Effector memory CD4-positive, alpha-beta T cell (primary cell): ENCODE measurements at regions not wholly inside any gene's neighbourhood (a gene's known extent, or its start where the extent isn't known, plus 50 kb on each side); places are given as distances from the start of the nearest gene placed in this dataset.

ENCODE experiments used
- DNase-seq, 3 donors: peaks; one replicate each; pipeline ENCODE4 v3.0.0-alpha.2; 2020
- H3K27ac ChIP-seq: 2 replicates; pipeline ENCODE4 v1.7.0; 2013; ENCODE audit warnings: mild to moderate bottlenecking, low read length, moderate library complexity; ENCODE audit not compliant: insufficient read depth, poor library complexity, severe bottlenecking
- H3K27me3 ChIP-seq: replicated peaks from 2 replicates; pipeline ENCODE4 v1.7.0; 2013; ENCODE audit warnings: mild to moderate bottlenecking, low read length; ENCODE audit not compliant: insufficient read depth, control insufficient read depth, poor library complexity, severe bottlenecking
- H3K36me3 ChIP-seq: 2 replicates; pipeline ENCODE4 v1.7.0; 2013; ENCODE audit warnings: mild to moderate bottlenecking, low read length, moderate library complexity; ENCODE audit not compliant: control insufficient read depth, insufficient read depth
- H3K4me1 ChIP-seq: 2 replicates; pipeline ENCODE4 v1.7.0; 2013; ENCODE audit warnings: low read length, mild to moderate bottlenecking; ENCODE audit not compliant: control insufficient read depth, insufficient read depth, poor library complexity, severe bottlenecking
- H3K4me3 ChIP-seq: 2 replicates; pipeline ENCODE4 v1.7.0; 2013; ENCODE audit warnings: low read length, low read depth, mild to moderate bottlenecking; ENCODE audit not compliant: insufficient read depth, poor library complexity, severe bottlenecking
- H3K9me3 ChIP-seq: 2 replicates; pipeline ENCODE4 v1.7.0; 2013; ENCODE audit warnings: mild to moderate bottlenecking, low read length, moderate library complexity; ENCODE audit not compliant: control insufficient read depth

DNA sequence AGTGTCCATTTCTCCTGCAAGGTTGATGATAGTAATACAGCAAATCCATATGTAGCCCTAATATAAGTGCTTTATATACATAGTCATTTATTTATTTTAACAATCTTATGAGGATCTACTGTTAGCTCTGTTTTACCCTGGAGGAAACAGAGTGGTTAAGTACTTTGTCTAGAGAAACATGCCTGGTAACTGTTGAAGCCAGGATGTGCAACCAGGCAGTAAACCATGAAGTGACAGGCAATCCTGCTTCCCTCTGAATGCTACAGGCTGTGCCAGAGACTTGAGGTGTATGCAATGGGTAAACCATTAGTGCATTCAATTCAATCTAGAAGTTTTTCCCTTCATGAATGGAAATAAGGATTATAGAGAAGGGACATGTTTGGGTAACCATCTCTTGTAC, 911.0 kb downstream of the PCDH17 start:
- Histone ChIP-seq H3K36me3 (no peaks in the 10 kb centered on the region), H3K4me1 (no peaks in the 10 kb centered on the region), H3K27ac (no peak overlapping the region), H3K4me3 (no peak overlapping the region), H3K27me3 (no peaks in the 10 kb centered on the region), H3K9me3 (no peaks in the 10 kb centered on the region)
- DNase-seq = no peak

DNA sequence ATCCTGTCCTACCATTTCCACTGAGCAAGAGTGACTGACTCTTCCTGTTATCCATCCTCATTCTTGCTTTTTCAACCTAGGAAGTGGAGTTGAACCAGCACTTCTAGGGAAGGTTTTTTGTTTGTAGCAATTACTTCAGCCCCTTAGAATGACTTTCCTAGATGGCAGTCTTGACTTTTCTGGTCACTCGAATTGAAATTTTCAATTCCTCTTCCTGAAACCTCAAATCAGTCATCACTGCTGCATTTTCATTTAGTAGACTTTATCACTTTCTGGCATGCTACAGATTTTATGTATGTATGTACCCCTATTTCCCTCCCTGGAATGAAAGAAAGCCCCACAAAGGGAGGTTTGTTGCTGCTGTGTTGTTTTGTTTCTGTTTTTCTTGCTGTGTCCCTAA, 915.9 kb downstream of the PCDH17 start:
- H3K9me3 ChIP-seq = no peaks in the 10 kb centered on the region
- no peak overlapping the region for H3K4me3 ChIP-seq
- no peak for DNase-seq
- no peaks in the 10 kb centered on the region for H3K4me1 ChIP-seq
- no peak overlapping the region for H3K27ac ChIP-seq
- no peaks in the 10 kb centered on the region for H3K27me3 ChIP-seq
- no peaks in the 10 kb centered on the region for H3K36me3 ChIP-seq

DNA sequence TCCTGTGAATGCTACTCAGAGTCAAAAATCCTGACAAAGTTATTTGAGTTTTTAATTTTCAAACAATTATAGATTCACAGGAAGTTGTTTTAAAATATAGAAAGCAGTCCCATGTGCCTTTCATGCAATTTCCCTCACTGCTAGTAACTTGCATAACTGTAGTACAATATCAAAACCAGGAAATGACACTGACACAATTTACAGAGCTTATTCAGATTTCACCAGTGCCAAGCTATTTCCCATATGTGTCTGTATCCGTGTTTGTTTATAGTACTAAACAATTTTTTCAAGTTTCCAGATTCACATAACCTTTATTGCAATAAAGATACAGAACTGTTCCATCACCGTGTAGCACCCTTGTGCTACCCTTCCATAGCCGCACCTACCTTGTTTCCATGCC, 934.6 kb downstream of the PCDH17 start:
- no peak overlapping the region for H3K4me3 ChIP-seq
- no peaks in the 10 kb centered on the region for H3K27me3 ChIP-seq
- H3K4me1 ChIP-seq = no peaks in the 10 kb centered on the region
- H3K9me3 ChIP-seq = no peaks in the 10 kb centered on the region
- no peak overlapping the region for H3K27ac ChIP-seq
- no peak for DNase-seq
- H3K36me3 ChIP-seq = no peaks in the 10 kb centered on the region

DNA sequence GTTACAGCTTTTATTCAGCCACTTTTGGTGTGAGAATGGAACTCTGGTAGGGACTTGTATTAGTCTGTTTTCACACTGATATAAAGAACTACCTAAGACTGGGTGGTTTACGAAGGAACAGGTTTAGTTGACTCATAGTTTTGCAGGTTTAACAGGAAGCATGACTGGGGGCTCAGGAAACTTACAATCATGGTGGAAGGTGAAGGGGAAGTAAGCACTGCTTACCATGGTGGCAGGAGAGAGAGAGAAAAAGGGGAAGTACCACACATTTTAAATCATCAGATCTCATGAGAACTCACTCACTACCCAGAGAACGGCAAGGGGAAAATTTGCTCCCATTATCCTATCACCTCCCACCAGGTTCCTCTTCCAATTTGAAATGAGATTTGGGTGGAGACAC, 942.2 kb downstream of the PCDH17 start:
- H3K27ac ChIP-seq = no peak overlapping the region
- no peaks in the 10 kb centered on the region for H3K9me3 ChIP-seq
- no peaks in the 10 kb centered on the region for H3K36me3 ChIP-seq
- no peak for DNase-seq
- no peaks in the 10 kb centered on the region for H3K4me1 ChIP-seq
- H3K4me3 ChIP-seq = no peak overlapping the region
- H3K27me3 ChIP-seq = no peaks in the 10 kb centered on the region

DNA sequence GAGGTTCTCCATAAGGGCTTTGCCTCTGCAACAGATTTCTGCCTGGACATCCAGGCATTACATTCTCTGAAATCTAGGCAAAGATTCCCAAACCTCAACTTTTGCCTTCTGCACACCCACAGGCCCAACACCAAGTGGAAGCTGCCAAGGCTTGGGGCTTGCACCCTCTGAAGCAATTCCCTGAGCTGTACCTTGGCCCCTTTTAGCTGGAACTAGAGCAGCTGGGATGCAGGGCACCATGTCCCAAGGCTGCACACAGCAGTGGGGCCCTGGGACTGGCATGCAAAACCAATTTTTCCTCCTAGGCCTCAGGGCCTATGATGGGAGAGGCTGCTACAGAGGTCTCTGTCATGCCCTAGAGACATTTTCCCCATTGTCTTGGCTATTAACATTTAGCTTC, 943.2 kb downstream of the PCDH17 start:
- no peak for DNase-seq
- H3K27me3 ChIP-seq = no peaks in the 10 kb centered on the region
- H3K4me3 ChIP-seq = no peak overlapping the region
- no peak overlapping the region for H3K27ac ChIP-seq
- H3K4me1 ChIP-seq = no peaks in the 10 kb centered on the region
- no peaks in the 10 kb centered on the region for H3K36me3 ChIP-seq
- H3K9me3 ChIP-seq = no peaks in the 10 kb centered on the region

DNA sequence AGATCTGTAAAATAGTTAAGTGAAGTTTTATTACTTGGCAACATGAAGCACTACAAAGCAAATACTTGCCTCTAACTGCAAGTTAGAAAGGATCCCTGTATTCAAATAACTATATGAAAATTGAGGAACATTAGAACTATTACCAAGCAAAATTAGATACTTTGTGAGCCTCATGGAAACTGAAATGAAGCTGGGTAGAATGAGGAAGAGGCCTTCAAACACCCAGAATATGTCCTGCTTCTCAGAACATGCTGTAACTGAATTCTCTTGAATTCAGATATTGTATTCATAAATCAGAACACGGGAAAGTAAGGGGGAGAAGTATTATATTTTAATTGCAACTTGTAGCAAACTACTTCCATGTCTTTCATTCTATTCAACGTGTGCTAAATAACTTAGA, 947.9 kb downstream of the PCDH17 start:
- no peak overlapping the region for H3K4me3 ChIP-seq
- no peak overlapping the region for H3K27ac ChIP-seq
- no peaks in the 10 kb centered on the region for H3K4me1 ChIP-seq
- no peaks in the 10 kb centered on the region for H3K36me3 ChIP-seq
- no peaks in the 10 kb centered on the region for H3K27me3 ChIP-seq
- H3K9me3 ChIP-seq = no peaks in the 10 kb centered on the region
- DNase-seq = no peak

DNA sequence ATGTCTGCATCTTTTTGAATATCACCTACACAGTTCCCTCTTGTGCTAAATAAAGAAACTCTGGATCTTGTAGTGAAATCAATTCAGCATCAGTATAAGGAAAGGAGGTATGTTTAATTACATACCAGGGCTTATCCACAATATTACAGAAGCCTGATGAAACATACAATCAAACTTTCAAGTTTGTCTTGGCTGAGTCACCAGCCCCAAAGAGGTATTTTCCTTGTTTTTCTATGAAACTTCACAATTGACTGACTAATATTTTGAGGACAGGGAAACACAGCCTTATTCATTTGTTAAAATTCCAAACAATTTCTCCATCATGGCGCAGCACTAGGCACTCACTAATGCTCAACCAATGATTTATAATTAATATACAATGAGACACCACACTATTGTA, 952.4 kb downstream of the PCDH17 start:
- no peaks in the 10 kb centered on the region for H3K4me1 ChIP-seq
- DNase-seq = no peak
- H3K36me3 ChIP-seq = no peaks in the 10 kb centered on the region
- H3K9me3 ChIP-seq = no peaks in the 10 kb centered on the region
- H3K4me3 ChIP-seq = no peak overlapping the region
- H3K27me3 ChIP-seq = no peaks in the 10 kb centered on the region
- H3K27ac ChIP-seq = no peak overlapping the region

DNA sequence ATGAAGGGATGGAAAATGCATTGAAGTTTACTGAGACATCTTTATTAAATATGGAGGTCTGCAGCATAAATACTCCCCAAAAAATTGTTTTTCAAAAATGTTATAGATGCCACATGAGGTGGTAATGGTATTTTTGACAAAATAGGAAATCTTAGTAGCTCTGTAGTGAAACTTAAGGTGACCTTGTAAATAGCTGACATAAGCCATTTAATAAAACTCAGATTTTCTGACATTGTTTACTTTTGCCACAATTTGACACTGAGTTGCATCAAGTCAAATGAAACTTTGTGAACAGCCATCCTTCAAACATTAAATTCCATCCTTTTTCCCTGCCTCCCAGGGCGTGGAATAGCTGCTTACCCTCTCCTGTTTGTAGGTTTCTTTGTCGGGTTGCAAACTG, 953.1 kb downstream of the PCDH17 start:
- no peak overlapping the region for H3K4me3 ChIP-seq
- H3K27ac ChIP-seq = no peak overlapping the region
- H3K9me3 ChIP-seq = no peaks in the 10 kb centered on the region
- H3K4me1 ChIP-seq = no peaks in the 10 kb centered on the region
- H3K36me3 ChIP-seq = no peaks in the 10 kb centered on the region
- no peak for DNase-seq
- no peaks in the 10 kb centered on the region for H3K27me3 ChIP-seq

DNA sequence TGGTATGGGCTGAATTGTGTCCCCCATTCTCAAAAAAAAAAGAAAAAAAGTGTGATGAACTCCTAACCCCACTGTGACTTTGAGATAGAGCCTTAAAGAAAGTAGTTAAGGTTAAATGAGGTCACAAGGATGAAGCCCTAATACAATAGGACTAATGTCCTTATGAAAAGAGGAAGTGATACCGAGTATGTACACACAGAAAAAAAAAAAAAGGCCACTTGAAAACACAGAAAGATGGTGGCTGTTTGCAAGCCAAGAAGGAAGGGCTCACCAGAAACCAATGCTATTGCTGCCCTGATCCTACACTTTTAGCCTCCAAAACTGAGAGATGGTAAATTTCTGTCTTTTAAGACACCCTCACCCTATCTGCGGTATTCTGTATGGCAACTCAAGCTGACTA, 955.6 kb downstream of the PCDH17 start:
- Histone ChIP-seq H3K4me3 (no peak overlapping the region), H3K27me3 (no peaks in the 10 kb centered on the region), H3K9me3 (no peaks in the 10 kb centered on the region), H3K4me1 (no peaks in the 10 kb centered on the region), H3K27ac (no peak overlapping the region), H3K36me3 (no peaks in the 10 kb centered on the region)
- no peak for DNase-seq

DNA sequence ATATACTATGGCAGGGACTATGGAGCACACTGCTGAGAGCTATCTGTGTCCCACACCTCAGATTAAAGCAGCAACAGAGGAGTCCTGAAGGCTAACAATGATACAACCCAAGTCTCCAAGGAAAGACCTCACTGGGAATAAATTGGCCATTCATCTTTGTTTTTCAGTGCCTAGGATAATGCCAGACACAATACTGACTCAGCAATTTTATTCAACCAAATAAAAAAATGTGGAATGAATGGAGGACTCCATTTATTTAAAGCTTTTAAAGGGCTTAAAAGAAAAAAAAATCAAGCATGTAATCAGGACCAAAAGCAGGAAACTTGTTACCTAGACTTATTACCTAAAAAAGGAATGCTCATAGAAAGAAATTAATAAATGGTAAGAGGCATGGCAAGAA, 960.5 kb downstream of the PCDH17 start:
- Histone ChIP-seq H3K4me3 (no peak overlapping the region), H3K4me1 (no peaks in the 10 kb centered on the region), H3K9me3 (no peaks in the 10 kb centered on the region), H3K27ac (no peak overlapping the region), H3K27me3 (no peaks in the 10 kb centered on the region), H3K36me3 (no peaks in the 10 kb centered on the region)
- DNase-seq = no peak

DNA sequence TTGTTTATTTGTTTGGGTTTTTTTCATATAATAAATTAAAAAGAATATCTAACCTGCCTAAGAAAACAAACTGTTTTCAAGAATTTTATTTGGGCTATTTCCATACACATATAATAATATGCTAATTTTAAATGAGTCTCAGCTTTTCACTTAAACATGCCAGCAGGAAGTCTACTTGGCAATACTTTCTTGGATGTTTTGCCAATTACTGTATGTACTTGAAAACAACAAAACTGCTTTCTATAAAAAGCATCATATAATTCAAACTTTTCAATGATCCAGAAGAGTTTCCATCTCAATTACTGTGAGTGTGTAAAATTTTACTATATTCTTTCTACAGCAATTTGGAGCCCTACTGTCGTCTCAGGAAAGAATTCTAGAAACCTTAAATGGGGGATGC, 961.2 kb downstream of the PCDH17 start:
- Histone ChIP-seq H3K4me3 (no peak overlapping the region), H3K9me3 (no peaks in the 10 kb centered on the region), H3K27me3 (no peaks in the 10 kb centered on the region), H3K27ac (no peak overlapping the region), H3K4me1 (no peaks in the 10 kb centered on the region), H3K36me3 (no peaks in the 10 kb centered on the region)
- DNase-seq = no peak
